ENCODE measurements at regions not wholly inside any gene's neighbourhood (a gene's known extent, or its start where the extent isn't known, plus 50 kb on each side); places are given as distances from the start of the nearest gene placed in this dataset.

DNA sequence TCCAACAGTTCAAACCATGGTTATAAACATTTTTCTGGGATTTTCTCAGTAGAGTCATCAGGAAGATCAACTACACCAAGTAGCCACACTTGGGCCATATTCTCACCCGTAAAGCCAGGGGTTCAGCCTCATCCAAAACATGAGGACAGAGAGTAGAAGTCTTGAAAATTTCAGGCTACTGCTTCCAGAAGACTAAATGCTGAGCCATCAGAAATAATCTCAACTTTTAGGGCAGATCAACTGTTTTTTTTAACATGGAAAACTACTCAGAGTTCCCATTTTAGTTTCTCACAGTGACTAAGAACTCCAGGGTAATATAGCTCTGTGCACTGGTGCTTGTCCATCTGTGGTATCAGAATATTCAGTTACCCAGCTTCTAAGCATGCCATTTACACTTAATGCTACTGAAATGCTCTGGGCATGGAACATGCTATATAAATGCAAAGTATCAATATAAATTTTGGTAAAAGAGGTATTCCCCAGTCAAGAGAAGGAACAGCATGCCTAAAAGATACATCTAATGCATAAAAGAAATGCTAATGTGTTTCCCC lies 300.1 kb upstream of the LRRN1 start:
- no peak overlapping the region for H3K27ac ChIP-seq (ENCODE audit: low read length)
- no peak overlapping the region for H2AFZ ChIP-seq (ENCODE audit: low read length)
- no peaks in the 10 kb centered on the region for H3K79me2 ChIP-seq (ENCODE audit: low read length)
- no peaks in the 10 kb centered on the region for H3K9me3 ChIP-seq (ENCODE audit: low read length)
- no peaks in the 10 kb centered on the region for H3K4me1 ChIP-seq (ENCODE audit: low read length)
- H3K36me3 ChIP-seq (ENCODE audit: insufficient read depth, low read length) = no peaks in the 10 kb centered on the region
- H3K4me3 ChIP-seq (ENCODE audit: low read length) = no peak overlapping the region
- H3K9me2 ChIP-seq (replicated peaks; ENCODE audit: insufficient read depth, low read length) = no peaks in the 10 kb centered on the region
- H3K9ac ChIP-seq (ENCODE audit: low read length) = no peak overlapping the region
- no peaks in the 10 kb centered on the region for H4K20me1 ChIP-seq (ENCODE audit: insufficient read depth, low read depth, low read length)
- no peak for DNase-seq
- no peaks in the 10 kb centered on the region for H3K27me3 ChIP-seq (ENCODE audit: low read length)
- no peak overlapping the region for H3K4me2 ChIP-seq (ENCODE audit: low read depth, low read length, poor library complexity, severe bottlenecking)

DNA sequence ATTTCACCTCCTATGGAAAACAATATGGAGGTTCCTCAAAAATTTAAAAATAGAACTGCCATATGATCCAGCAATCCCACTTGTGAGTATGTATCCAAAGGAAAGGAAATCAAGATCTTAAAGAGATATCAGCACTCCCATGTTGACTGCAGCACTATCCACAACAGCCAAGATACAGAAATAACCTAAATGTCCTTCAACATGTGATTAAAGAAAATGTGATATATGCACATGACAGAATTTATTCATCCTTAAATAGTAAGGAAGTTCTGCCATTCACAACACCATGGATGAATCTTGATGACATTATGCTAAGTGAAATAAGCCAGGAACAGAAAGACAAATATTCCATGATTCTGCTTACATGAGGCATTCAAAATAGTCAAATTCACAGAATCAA lies 303.6 kb upstream of the LRRN1 start:
- no peaks in the 10 kb centered on the region for H3K36me3 ChIP-seq (ENCODE audit: insufficient read depth, low read length)
- no peak for DNase-seq
- no peak overlapping the region for H2AFZ ChIP-seq (ENCODE audit: low read length)

DNA sequence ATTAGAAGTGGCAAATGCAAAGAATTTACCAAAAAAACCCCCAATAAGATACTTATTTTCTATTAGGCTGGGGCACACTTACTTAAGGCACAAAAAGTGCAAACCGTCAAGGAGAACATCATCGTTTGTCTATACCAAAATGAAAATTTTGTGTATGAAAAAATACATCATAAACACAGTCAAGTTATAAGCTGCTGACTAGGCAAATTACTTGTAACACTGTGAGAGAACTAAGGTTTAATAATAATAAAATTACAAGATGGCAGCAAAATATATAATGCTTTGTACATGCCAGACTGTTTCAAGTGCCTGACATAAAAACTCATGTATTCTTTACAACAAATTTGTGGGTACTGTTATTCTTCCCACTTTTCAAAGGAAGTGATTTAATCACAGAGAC lies 297.2 kb upstream of the CRBN start:
- Histone ChIP-seq H3K27ac (ENCODE audit: low read length) (no peak overlapping the region), H3K79me2 (ENCODE audit: low read length) (no peaks in the 10 kb centered on the region), H3K27me3 (ENCODE audit: low read length) (no peaks in the 10 kb centered on the region), H3K9me2 (replicated peaks; ENCODE audit: insufficient read depth, low read length) (no peaks in the 10 kb centered on the region), H3K4me2 (ENCODE audit: low read depth, low read length, poor library complexity, severe bottlenecking) (no peak overlapping the region), H3K9ac (ENCODE audit: low read length) (no peak overlapping the region), H4K20me1 (ENCODE audit: insufficient read depth, low read depth, low read length) (no peaks in the 10 kb centered on the region), H3K4me1 (ENCODE audit: low read length) (no peaks in the 10 kb centered on the region), H2AFZ (ENCODE audit: low read length) (no peak overlapping the region), H3K4me3 (ENCODE audit: low read length) (no peak overlapping the region), H3K36me3 (ENCODE audit: insufficient read depth, low read length) (no peaks in the 10 kb centered on the region), H3K9me3 (ENCODE audit: low read length) (no peaks in the 10 kb centered on the region)
- DNase-seq = no peak

More for the DNA sequence above, 303.6 kb upstream of the LRRN1 start:
- Histone ChIP-seq H3K27me3 (ENCODE audit: low read length) (no peaks in the 10 kb centered on the region), H3K9me2 (replicated peaks; ENCODE audit: insufficient read depth, low read length) (no peaks in the 10 kb centered on the region), H3K27ac (ENCODE audit: low read length) (no peak overlapping the region), H3K9ac (ENCODE audit: low read length) (no peak overlapping the region), H3K79me2 (ENCODE audit: low read length) (no peaks in the 10 kb centered on the region), H3K4me3 (ENCODE audit: low read length) (no peak overlapping the region), H3K4me1 (ENCODE audit: low read length) (no peaks in the 10 kb centered on the region), H3K9me3 (ENCODE audit: low read length) (peaks cover 7% of the 10 kb centered on the region; the same call in 1 of the 2 replicates), H4K20me1 (ENCODE audit: insufficient read depth, low read depth, low read length) (no peaks in the 10 kb centered on the region), H3K4me2 (ENCODE audit: low read depth, low read length, poor library complexity, severe bottlenecking) (no peak overlapping the region)

DNA sequence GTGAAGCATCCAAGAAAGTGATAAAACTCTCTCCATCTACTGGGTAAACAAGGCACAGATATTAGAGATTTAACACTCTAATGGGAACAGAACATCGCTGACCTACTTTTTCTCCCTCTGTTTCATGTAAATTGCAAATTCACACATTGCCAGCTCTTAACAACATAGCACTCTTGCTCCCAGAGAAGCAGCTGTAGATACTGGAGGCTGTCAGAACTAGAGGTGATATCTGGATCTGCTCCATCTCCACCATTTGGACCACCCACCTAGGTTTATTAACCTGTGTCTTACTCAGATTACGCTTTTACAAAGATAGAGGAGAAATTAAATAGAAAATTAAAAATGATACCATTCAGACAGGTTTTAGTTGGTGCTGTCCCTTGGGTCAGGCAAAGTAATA lies 289.1 kb upstream of the CRBN start:
- H3K27ac ChIP-seq (ENCODE audit: low read length) = no peak overlapping the region
- no peaks in the 10 kb centered on the region for H3K27me3 ChIP-seq (ENCODE audit: low read length)
- no peaks in the 10 kb centered on the region for H3K9me2 ChIP-seq (replicated peaks; ENCODE audit: insufficient read depth, low read length)
- H3K4me2 ChIP-seq (ENCODE audit: low read depth, low read length, poor library complexity, severe bottlenecking) = no peak overlapping the region
- no peaks in the 10 kb centered on the region for H3K9me3 ChIP-seq (ENCODE audit: low read length)
- no peaks in the 10 kb centered on the region for H3K4me1 ChIP-seq (ENCODE audit: low read length)
- no peak overlapping the region for H3K4me3 ChIP-seq (ENCODE audit: low read length)
- H3K9ac ChIP-seq (ENCODE audit: low read length) = no peak overlapping the region
- no peaks in the 10 kb centered on the region for H4K20me1 ChIP-seq (ENCODE audit: insufficient read depth, low read depth, low read length)
- DNase-seq = no peak
- no peak overlapping the region for H2AFZ ChIP-seq (ENCODE audit: low read length)
- H3K79me2 ChIP-seq (ENCODE audit: low read length) = no peaks in the 10 kb centered on the region
- H3K36me3 ChIP-seq (ENCODE audit: insufficient read depth, low read length) = no peaks in the 10 kb centered on the region

DNA sequence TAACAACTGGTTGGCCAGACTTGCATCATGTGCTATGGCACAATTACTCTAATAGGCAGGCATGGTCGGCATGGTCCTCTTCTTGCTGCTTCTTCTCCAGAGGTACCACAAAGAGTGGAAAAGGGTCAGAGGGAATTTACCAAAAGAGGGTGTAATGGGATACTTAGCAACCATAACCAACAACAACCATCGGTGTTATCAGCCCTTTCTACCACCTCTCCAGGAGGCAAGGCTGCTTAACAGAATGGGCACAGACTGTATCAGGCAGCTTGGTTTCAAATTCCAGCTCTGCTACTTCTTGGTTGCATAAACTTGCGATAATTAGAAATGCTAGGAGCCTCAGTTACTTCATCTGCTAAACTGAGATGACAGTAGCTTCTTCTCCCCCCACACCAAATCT lies 284.6 kb upstream of the CRBN start:
- Histone ChIP-seq H3K27ac (ENCODE audit: low read length) (no peak overlapping the region), H3K9me2 (replicated peaks; ENCODE audit: insufficient read depth, low read length) (no peaks in the 10 kb centered on the region)

DNA sequence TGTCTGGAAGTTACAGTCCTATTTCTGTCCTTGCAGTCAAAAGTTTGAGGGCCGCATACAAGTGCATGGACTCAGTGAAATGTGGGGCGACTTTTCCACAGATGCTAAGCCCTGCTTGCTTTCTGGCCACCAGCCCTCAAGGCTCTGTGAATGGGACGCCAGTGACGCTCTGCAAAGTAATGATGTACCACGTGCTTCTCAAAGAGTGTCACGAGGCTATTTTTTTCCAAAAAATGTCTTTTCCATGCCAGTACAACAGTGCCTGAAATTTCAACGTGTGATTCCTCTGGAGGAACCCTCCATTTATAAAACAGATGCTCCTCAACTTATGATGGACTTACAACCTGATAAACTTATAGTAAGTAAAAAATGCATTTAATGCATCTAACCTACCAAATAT lies 281.8 kb upstream of the CRBN start:
- H3K4me1 ChIP-seq (ENCODE audit: low read length) = no peaks in the 10 kb centered on the region
- H3K27me3 ChIP-seq (ENCODE audit: low read length) = no peaks in the 10 kb centered on the region
- H3K4me2 ChIP-seq (ENCODE audit: low read depth, low read length, poor library complexity, severe bottlenecking) = no peak overlapping the region
- H3K79me2 ChIP-seq (ENCODE audit: low read length) = no peaks in the 10 kb centered on the region
- no peaks in the 10 kb centered on the region for H3K36me3 ChIP-seq (ENCODE audit: insufficient read depth, low read length)
- H3K9me3 ChIP-seq (ENCODE audit: low read length) = no peaks in the 10 kb centered on the region
- no peak for DNase-seq
- H4K20me1 ChIP-seq (ENCODE audit: insufficient read depth, low read depth, low read length) = no peaks in the 10 kb centered on the region
- no peak overlapping the region for H3K27ac ChIP-seq (ENCODE audit: low read length)
- no peak overlapping the region for H3K4me3 ChIP-seq (ENCODE audit: low read length)
- no peak overlapping the region for H2AFZ ChIP-seq (ENCODE audit: low read length)
- H3K9me2 ChIP-seq (replicated peaks; ENCODE audit: insufficient read depth, low read length) = no peaks in the 10 kb centered on the region
- no peak overlapping the region for H3K9ac ChIP-seq (ENCODE audit: low read length)

More for the DNA sequence above, 284.6 kb upstream of the CRBN start:
- DNase-seq = no peak
- no peak overlapping the region for H3K4me3 ChIP-seq (ENCODE audit: low read length)
- no peaks in the 10 kb centered on the region for H3K4me1 ChIP-seq (ENCODE audit: low read length)
- no peaks in the 10 kb centered on the region for H3K9me3 ChIP-seq (ENCODE audit: low read length)
- H3K4me2 ChIP-seq (ENCODE audit: low read depth, low read length, poor library complexity, severe bottlenecking) = no peak overlapping the region
- no peaks in the 10 kb centered on the region for H3K27me3 ChIP-seq (ENCODE audit: low read length)
- no peak overlapping the region for H2AFZ ChIP-seq (ENCODE audit: low read length)
- H3K9ac ChIP-seq (ENCODE audit: low read length) = no peak overlapping the region
- no peaks in the 10 kb centered on the region for H4K20me1 ChIP-seq (ENCODE audit: insufficient read depth, low read depth, low read length)
- H3K79me2 ChIP-seq (ENCODE audit: low read length) = no peaks in the 10 kb centered on the region
- no peaks in the 10 kb centered on the region for H3K36me3 ChIP-seq (ENCODE audit: insufficient read depth, low read length)

DNA sequence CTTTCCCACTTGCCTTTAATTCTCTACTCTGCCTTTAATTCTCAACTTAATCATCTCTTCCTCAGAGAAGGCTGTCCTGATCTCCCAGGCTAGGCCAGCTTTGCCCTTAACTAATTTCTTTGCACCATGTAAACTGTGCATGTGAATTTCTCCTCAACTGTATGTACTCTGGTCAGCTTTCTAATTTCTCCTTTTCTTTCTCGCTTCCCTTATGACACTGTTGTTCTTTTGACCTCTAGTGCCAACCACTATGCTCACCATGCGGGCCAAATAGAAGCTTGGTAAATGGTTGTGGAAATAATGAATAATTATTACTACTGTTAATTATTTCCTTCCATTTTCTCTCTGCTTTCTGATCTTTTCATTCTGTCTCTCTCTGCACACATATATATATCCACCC lies 269.0 kb upstream of the CRBN start:
- no peak overlapping the region for H3K9ac ChIP-seq (ENCODE audit: low read length)
- no peaks in the 10 kb centered on the region for H3K4me1 ChIP-seq (ENCODE audit: low read length)
- no peaks in the 10 kb centered on the region for H3K79me2 ChIP-seq (ENCODE audit: low read length)
- H3K27me3 ChIP-seq (ENCODE audit: low read length) = peaks cover 2% of the 10 kb centered on the region; the same call in 1 of the 2 replicates
- H3K4me3 ChIP-seq (ENCODE audit: low read length) = no peak overlapping the region
- no peaks in the 10 kb centered on the region for H4K20me1 ChIP-seq (ENCODE audit: insufficient read depth, low read depth, low read length)
- no peak overlapping the region for H3K27ac ChIP-seq (ENCODE audit: low read length)
- no peaks in the 10 kb centered on the region for H3K36me3 ChIP-seq (ENCODE audit: insufficient read depth, low read length)
- no peaks in the 10 kb centered on the region for H3K9me2 ChIP-seq (replicated peaks; ENCODE audit: insufficient read depth, low read length)
- DNase-seq = no peak
- no peak overlapping the region for H3K4me2 ChIP-seq (ENCODE audit: low read depth, low read length, poor library complexity, severe bottlenecking)
- H3K9me3 ChIP-seq (ENCODE audit: low read length) = no peaks in the 10 kb centered on the region
- no peak overlapping the region for H2AFZ ChIP-seq (ENCODE audit: low read length)

DNA sequence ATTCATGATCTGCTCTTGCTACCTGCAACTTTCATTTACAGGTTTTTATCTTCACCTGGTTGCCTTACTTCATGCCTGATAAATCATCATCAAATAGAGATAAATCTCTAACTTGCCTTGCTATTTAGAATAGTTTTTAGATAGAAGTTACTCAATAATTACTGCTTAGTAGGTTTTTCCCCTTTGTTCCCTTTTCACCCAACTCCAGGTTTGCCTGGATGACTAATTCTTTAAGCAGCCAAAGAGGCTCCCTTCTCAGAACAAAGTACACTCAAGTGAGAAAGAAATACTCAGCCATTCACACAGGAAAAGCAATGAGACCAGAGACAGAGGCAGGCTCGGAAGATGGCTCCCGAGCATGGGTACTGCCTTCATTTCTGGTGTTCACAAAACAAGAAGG lies 268.1 kb upstream of the CRBN start:
- Histone ChIP-seq H3K4me1 (ENCODE audit: low read length) (no peaks in the 10 kb centered on the region), H3K9ac (ENCODE audit: low read length) (no peak overlapping the region), H3K36me3 (ENCODE audit: insufficient read depth, low read length) (no peaks in the 10 kb centered on the region), H3K27ac (ENCODE audit: low read length) (no peak overlapping the region), H2AFZ (ENCODE audit: low read length) (no peak overlapping the region), H3K4me3 (ENCODE audit: low read length) (no peak overlapping the region), H3K27me3 (ENCODE audit: low read length) (peaks cover 2% of the 10 kb centered on the region; the same call in 1 of the 2 replicates), H4K20me1 (ENCODE audit: insufficient read depth, low read depth, low read length) (no peaks in the 10 kb centered on the region), H3K4me2 (ENCODE audit: low read depth, low read length, poor library complexity, severe bottlenecking) (no peak overlapping the region), H3K9me3 (ENCODE audit: low read length) (no peaks in the 10 kb centered on the region), H3K9me2 (replicated peaks; ENCODE audit: insufficient read depth, low read length) (no peaks in the 10 kb centered on the region), H3K79me2 (ENCODE audit: low read length) (no peaks in the 10 kb centered on the region)
- DNase-seq = no peak

DNA sequence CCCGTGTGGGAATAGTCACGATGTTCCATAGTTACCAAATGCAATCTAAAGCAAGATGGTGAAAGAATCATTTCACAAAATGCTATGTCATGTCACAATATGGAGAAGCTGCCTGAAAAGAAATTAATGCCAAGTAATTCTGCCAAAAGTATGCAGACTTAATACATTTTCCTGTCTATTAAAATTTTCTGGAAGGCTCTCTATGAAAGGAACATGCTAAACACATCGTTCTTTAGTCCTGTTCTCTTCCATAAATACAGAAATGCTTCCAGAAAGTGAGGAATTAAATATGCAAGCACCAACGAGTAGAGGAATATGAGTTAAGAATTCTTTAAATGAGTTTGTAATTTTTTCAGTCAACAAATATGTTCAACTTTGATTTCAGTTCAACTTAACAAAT lies 266.8 kb upstream of the CRBN start:
- no peak overlapping the region for H3K9ac ChIP-seq (ENCODE audit: low read length)
- H3K27me3 ChIP-seq (ENCODE audit: low read length) = peaks cover 2% of the 10 kb centered on the region; the same call in 1 of the 2 replicates
- no peak for DNase-seq
- H3K9me3 ChIP-seq (ENCODE audit: low read length) = no peaks in the 10 kb centered on the region
- H3K4me3 ChIP-seq (ENCODE audit: low read length) = no peak overlapping the region
- H3K36me3 ChIP-seq (ENCODE audit: insufficient read depth, low read length) = no peaks in the 10 kb centered on the region
- no peak overlapping the region for H3K27ac ChIP-seq (ENCODE audit: low read length)
- no peaks in the 10 kb centered on the region for H3K9me2 ChIP-seq (replicated peaks; ENCODE audit: insufficient read depth, low read length)
- no peaks in the 10 kb centered on the region for H3K79me2 ChIP-seq (ENCODE audit: low read length)
- H3K4me1 ChIP-seq (ENCODE audit: low read length) = no peaks in the 10 kb centered on the region
- H4K20me1 ChIP-seq (ENCODE audit: insufficient read depth, low read depth, low read length) = no peaks in the 10 kb centered on the region
- H3K4me2 ChIP-seq (ENCODE audit: low read depth, low read length, poor library complexity, severe bottlenecking) = no peak overlapping the region
- no peak overlapping the region for H2AFZ ChIP-seq (ENCODE audit: low read length)

All from Karpas-422 (cell line).